Astrocyte of the cerebellum (primary cell): ENCODE measurements at regions not wholly inside any gene's neighbourhood (a gene's known extent, or its start where the extent isn't known, plus 50 kb on each side); places are given as distances from the start of the nearest gene placed in this dataset.

ENCODE experiments used
- DNase-seq: peaks from one replicate; pipeline ENCODE4 v3.0.0-alpha.2; 2011; ENCODE audit warnings: low read depth
- H3K4me3 ChIP-seq: 2 replicates; pipeline ENCODE4 v1.5.1; 2011; ENCODE audit warnings: mild to moderate bottlenecking, low read depth, low read length, moderate library complexity
- CTCF ChIP-seq: IDR thresholded peaks from 2 replicates; pipeline ENCODE4 v1.5.1; 2012; ENCODE audit warnings: low read length, low read depth, moderate library complexity, mild to moderate bottlenecking; ENCODE audit errors: missing control alignments
- in situ Hi-C: cut with HindIII; loops from 2 replicates; pipeline ENCODE4 v1.10.0; 2017; ENCODE audit warnings: low sequenced_read_pairs

GRCh38 chr3:21357241-21357640 is 393.8 kb downstream of the ZNF385D start:
- no peak for DNase-seq
- in situ Hi-C loops: no loop called here
- no peak for TF ChIP-seq CTCF
- no peak overlapping the region for H3K4me3 ChIP-seq

- in situ Hi-C loops: no loop called here
- DNase-seq: no peak
- TF ChIP-seq CTCF: no peak
- H3K4me3 ChIP-seq: no peak overlapping the region
Observed at GRCh38 chr3:21356402-21356801, 394.6 kb downstream of the ZNF385D start.

GRCh38 chr3:21345382-21345976 is 405.5 kb downstream of the ZNF385D start:
- no peak for DNase-seq

GRCh38 chr3:21331857-21332256 is 419.2 kb downstream of the ZNF385D start:
- no peak for TF ChIP-seq CTCF
- DNase-seq: no peak
- H3K4me3 ChIP-seq: no peak overlapping the region

More at GRCh38 chr3:21345382-21345976, 405.5 kb downstream of the ZNF385D start:
- in situ Hi-C loops: no loop called here
- H3K4me3 ChIP-seq: no peak overlapping the region
- TF ChIP-seq CTCF: no peak

GRCh38 chr3:21331321-21331720 is 419.7 kb downstream of the ZNF385D start:
- in situ Hi-C loops: no loop called here
- no peak for DNase-seq
- no peak overlapping the region for H3K4me3 ChIP-seq
- no peak for TF ChIP-seq CTCF

More at GRCh38 chr3:21331857-21332256, 419.2 kb downstream of the ZNF385D start:
- in situ Hi-C loops: no loop called here

- no peak for DNase-seq
- TF ChIP-seq CTCF: no peak
- H3K4me3 ChIP-seq: no peak overlapping the region
- in situ Hi-C loops: no loop called here
Observed at GRCh38 chr3:21330293-21330692, 420.7 kb downstream of the ZNF385D start.
